Activated CD8-positive, alpha-beta T cell treated with anti-CD3 and anti-CD28 coated beads for 36 hours (primary cell): ENCODE measurements at regions not wholly inside any gene's neighbourhood (a gene's known extent, or its start where the extent isn't known, plus 50 kb on each side); places are given as distances from the start of the nearest gene placed in this dataset.
A peak's percentile ranks its signal among the peaks of the same experiment; 100 is the strongest.
"Not testable (repeated sequence)": the region's sequence is repeated elsewhere in the genome, so short reads cannot be mapped to it uniquely, and the experiment has no call there.

Experiments
- ATAC-seq: fragments of 200-7000 bp; cut with Tn5 transposase; one replicate; pipeline ENCODE4 v1.10.0; 2021; ENCODE audit warnings: mild to moderate bottlenecking, moderate library complexity
- CTCF ChIA-PET: fragments of 350-600 bp; sonication (Branson Sonifier 250); formaldehyde crosslinking; loops from one replicate; lab custom pipeline; 2021; ENCODE audit warnings: antibody characterized with exemption; lab: Charles Lee
- POLR2A ChIA-PET: fragments of 350-600 bp; sonication (Branson Sonifier 250); formaldehyde crosslinking; loops from one replicate; lab custom pipeline; 2021; ENCODE audit warnings: antibody characterized with exemption; lab: Charles Lee
- DNase-seq: peaks from one replicate; pipeline ENCODE4 v3.0.0-alpha.2; 2020
- H3K27ac Mint-ChIP-seq: one replicate; pipeline ENCODE4 v1.8.0; 2021; ENCODE audit warnings: mild to moderate bottlenecking, mixed read lengths
- H3K27me3 Mint-ChIP-seq: one replicate; pipeline ENCODE4 v1.8.0; 2021; ENCODE audit warnings: mixed read lengths
- H3K36me3 Mint-ChIP-seq: one replicate; pipeline ENCODE4 v1.8.0; 2021; ENCODE audit warnings: low read depth, mixed read lengths
- H3K4me1 Mint-ChIP-seq: one replicate; pipeline ENCODE4 v1.8.0; 2021; ENCODE audit warnings: low read depth, mixed read lengths
- H3K4me3 Mint-ChIP-seq: one replicate; pipeline ENCODE4 v1.8.0; 2021; ENCODE audit warnings: mild to moderate bottlenecking, moderate library complexity, mixed read lengths
- H3K9me3 Mint-ChIP-seq: one replicate; pipeline ENCODE4 v1.8.0; 2021; ENCODE audit warnings: mixed read lengths
- intact Hi-C: fragments of 100-400 bp; cut with micrococcal nuclease; formaldehyde crosslinking; loops from one replicate; pipeline ENCODE4 v1.10.0; 2022
- TF ChIP-seq, protein P1 (sequence below): fragments of 200-600 bp; IDR thresholded peaks from one replicate; pipeline ENCODE4 v1.8.0; 2022; ENCODE audit warnings: antibody characterized with exemption, mild to moderate bottlenecking

DNA sequence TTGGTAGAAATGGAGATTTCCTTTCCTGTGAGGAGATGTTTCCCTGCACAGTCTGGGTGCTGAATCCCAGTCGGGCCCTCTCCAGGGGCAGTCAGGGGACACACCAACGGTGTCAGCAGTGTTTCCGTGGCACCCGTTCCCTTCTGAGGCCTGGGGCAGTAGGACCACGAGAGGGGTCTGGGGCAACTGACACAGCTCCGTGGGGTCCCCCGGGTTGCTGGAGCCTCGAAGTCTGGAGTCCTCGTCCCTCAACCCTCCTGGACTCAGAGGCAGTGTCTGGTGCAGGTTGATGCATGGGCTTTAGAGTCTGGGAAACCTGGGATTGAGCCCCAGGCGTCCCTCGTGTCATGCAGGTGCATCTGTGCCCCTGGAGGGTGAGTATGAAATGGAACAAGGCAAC lies 327.3 kb downstream of the ADGRD1 start:
- Mint-ChIP-seq H3K4me1 (no peaks in the 10 kb centered on the region), H3K9me3 (no peaks in the 10 kb centered on the region), H3K4me3 (no peak overlapping the region), H3K27me3 (no peaks in the 10 kb centered on the region), H3K27ac (no peak overlapping the region), H3K36me3 (no peaks in the 10 kb centered on the region)
- ATAC-seq, result no peak
- ChIA-PET POLR2A (interaction anchor here (0.7 kb wide), 1 partner anchor 508 kb away, joined by 3 read pairs; no protein-coding TSS in a partner anchor), CTCF (no interaction called here)
- intact Hi-C loops, result no loop called here
- TF ChIP-seq, protein P1, sequence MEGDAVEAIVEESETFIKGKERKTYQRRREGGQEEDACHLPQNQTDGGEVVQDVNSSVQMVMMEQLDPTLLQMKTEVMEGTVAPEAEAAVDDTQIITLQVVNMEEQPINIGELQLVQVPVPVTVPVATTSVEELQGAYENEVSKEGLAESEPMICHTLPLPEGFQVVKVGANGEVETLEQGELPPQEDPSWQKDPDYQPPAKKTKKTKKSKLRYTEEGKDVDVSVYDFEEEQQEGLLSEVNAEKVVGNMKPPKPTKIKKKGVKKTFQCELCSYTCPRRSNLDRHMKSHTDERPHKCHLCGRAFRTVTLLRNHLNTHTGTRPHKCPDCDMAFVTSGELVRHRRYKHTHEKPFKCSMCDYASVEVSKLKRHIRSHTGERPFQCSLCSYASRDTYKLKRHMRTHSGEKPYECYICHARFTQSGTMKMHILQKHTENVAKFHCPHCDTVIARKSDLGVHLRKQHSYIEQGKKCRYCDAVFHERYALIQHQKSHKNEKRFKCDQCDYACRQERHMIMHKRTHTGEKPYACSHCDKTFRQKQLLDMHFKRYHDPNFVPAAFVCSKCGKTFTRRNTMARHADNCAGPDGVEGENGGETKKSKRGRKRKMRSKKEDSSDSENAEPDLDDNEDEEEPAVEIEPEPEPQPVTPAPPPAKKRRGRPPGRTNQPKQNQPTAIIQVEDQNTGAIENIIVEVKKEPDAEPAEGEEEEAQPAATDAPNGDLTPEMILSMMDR, result no peak
- no peak for DNase-seq

GRCh38 chr12:131282292-131283080 lies 328.8 kb downstream of the ADGRD1 start:
- POLR2A ChIA-PET, result no interaction called here
- Mint-ChIP-seq H3K27me3 (no peaks in the 10 kb centered on the region), H3K4me1 (no peaks in the 10 kb centered on the region), H3K36me3 (no peaks in the 10 kb centered on the region), H3K27ac (no peak overlapping the region), H3K9me3 (no peaks in the 10 kb centered on the region), H3K4me3 (no peak overlapping the region)
- DNase-seq (no peak), ATAC-seq (no peak)
- CTCF ChIA-PET, result no interaction called here
- TF ChIP-seq, protein P1, result no peak
- intact Hi-C loops, result no loop called here

DNA sequence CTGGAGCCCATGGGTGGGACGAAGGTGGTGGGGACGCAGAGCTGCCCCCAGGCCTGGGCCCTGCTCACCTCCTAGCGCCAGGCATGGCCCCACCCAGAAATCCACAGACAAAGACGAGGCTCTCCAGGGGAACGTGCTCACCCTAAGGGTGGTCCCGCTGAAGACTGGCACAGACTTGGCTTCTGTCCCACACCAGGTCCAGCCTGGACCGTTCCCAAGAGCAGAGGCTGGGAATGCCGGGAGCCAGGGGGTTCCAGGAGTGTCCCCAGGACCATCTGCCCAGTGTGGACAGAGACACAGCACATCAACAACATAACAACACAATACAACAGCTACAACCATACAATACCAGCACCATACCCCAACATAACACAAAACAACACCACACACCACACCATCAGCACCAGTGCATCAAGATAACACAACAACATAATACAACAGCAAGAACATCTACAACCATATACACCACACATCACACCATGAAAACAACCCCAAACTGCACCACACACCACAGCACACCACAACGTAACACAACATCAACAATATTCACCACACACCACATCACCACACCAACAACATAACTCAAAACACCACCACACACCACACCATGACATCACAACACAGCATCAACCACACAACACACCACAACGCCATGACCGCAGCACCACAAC lies 329.6 kb downstream of the ADGRD1 start:
- ChIA-PET CTCF (no interaction called here), POLR2A (no interaction called here)
- H3K27me3 Mint-ChIP-seq, result no peaks in the 10 kb centered on the region
- no peak for ATAC-seq
- no peaks in the 10 kb centered on the region for H3K9me3 Mint-ChIP-seq
- no peaks in the 10 kb centered on the region for H3K36me3 Mint-ChIP-seq
- TF ChIP-seq, protein P1, result no peak
- DNase-seq, result no peak
- intact Hi-C loops, result no loop called here
- H3K4me1 Mint-ChIP-seq, result no peaks in the 10 kb centered on the region
- H3K4me3 Mint-ChIP-seq, result no peak overlapping the region
- no peak overlapping the region for H3K27ac Mint-ChIP-seq

DNA sequence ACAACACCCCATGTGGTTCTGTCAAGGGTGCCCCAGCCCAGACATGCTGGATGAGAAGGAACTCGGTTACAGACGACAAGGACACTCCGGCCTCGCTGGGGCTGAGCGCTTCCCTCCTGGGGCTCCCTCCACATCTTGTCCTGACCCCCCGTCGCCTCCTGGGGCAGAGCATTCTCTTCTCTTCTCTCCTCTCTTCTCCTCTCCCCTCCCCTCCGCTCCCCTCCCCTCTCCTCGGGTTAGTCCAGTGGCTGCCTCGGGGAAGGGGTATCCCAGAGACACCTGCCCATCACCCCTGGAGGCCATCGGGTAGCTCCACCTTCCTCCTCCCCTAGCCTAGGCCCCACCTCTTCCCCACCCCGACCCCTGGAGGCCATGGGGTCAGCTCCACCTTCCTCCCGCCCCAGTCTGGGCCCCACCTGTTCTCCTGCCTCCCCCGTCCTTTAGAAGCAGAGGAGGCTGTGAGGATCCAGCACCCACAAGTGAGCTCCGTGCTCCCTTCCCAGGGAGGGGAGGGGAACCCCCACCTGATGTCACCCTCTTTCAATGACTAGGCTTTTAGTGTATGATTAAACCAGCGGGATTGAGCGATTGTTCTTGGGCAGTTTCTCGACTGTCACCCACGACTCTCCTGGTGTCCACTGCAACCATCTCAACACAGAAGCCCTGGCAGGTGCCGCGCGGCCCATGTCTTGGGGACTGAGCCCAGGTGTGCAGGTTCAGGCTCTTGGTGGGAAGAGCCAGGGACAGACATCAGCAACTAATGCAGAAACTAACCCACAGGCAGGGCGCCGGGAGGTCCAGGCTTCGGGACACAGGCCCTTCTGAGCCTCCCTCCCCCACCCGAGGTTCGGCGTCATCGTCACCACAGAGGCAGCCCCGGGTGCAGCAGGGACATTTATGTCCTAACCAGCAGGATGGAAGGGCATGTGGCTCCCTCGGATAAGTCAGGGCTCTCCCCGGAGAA lies 330.4 kb downstream of the ADGRD1 start:
- H3K9me3 Mint-ChIP-seq, H3K36me3 Mint-ChIP-seq, DNase-seq, POLR2A ChIA-PET, H3K4me3 Mint-ChIP-seq, CTCF ChIA-PET, H3K4me1 Mint-ChIP-seq, H3K27ac Mint-ChIP-seq, H3K27me3 Mint-ChIP-seq, intact Hi-C loops: not testable (repeated sequence)
- peak; percentile 60 for ATAC-seq

DNA sequence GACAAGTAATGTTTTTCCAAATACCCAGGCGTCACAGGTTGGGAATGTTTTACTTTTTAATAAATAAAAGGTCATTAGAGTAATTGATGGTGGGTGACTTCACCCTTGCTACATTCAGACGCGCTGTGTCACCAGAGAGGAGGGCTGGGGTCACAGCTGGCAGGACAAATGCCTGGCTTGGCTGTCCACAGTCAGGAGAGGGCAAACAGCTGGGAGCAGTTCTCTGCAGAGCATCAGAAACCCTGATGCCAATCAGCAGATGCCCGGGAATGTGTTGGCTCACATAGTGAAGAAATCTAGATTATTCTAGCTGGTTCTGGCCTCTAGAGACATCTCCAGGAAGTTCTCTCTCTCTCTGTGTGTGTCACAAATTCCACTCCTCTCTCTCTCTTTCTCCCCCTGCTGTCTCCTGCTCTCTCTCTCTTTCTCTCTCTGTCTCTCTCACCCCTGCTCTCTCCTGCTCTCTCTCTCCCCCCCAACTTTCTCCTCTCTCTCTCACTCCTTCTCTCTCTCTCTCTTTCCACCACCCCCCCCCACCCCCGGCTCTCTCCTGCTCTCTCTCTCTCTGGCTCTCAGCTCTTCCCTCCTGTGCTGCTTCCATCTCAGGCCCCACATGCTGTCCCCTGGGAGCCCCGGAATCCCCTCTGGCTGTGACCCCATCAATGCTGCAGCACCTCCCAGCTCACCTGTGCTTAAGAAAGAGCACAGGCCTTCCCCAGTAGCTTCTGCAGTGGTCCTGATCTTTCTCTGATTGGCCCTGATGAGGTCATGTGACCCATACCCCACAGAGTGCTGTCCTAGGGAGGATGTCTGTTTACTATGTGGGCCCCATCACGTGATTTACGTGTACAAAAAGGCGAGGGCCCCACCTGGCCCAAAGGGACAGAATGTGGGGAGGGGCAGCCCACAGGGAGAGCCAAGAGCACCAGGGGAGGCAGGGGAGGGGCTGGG lies 331.5 kb downstream of the ADGRD1 start:
- CTCF ChIA-PET, ATAC-seq, H3K27ac Mint-ChIP-seq, H3K27me3 Mint-ChIP-seq, H3K36me3 Mint-ChIP-seq, H3K4me1 Mint-ChIP-seq, POLR2A ChIA-PET, DNase-seq, H3K9me3 Mint-ChIP-seq, intact Hi-C loops, H3K4me3 Mint-ChIP-seq: not testable (repeated sequence)

GRCh38 chr12:131285905-131286295 lies 332.2 kb downstream of the ADGRD1 start:
- H3K4me3 Mint-ChIP-seq, H3K27me3 Mint-ChIP-seq, CTCF ChIA-PET, ATAC-seq, H3K9me3 Mint-ChIP-seq, H3K36me3 Mint-ChIP-seq, DNase-seq, H3K27ac Mint-ChIP-seq, H3K4me1 Mint-ChIP-seq, intact Hi-C loops, POLR2A ChIA-PET: not testable (repeated sequence)

DNA sequence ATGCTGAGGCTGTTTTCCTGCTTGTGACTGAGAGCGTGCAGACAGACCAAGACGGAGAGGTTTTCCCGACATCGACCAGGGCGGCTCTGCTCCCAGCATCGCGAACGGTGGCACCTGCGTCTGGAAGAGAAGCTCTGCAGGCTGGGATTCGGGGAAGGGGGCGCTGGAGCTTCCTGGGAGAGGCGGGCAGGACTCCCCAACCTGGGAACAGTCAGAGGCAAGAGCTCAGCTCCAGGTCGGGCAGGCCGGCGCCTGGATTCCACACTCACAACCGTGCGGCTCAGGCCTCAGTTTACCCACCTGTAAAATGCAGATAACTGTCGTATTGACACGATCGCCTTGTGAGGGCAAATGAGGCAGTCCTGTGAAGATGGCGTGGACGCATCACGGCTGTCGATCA lies 332.6 kb downstream of the ADGRD1 start:
- H3K27ac Mint-ChIP-seq, H3K9me3 Mint-ChIP-seq, H3K36me3 Mint-ChIP-seq, CTCF ChIA-PET, DNase-seq, intact Hi-C loops, POLR2A ChIA-PET, H3K27me3 Mint-ChIP-seq, H3K4me1 Mint-ChIP-seq, H3K4me3 Mint-ChIP-seq, ATAC-seq: not testable (repeated sequence)
